HEK293 (cell line): ENCODE measurements at regions not wholly inside any gene's neighbourhood (a gene's known extent, or its start where the extent isn't known, plus 50 kb on each side); places are given as distances from the start of the nearest gene placed in this dataset.

Experiments
- CTCF ChIA-PET: fragments of 350-600 bp; formaldehyde crosslinking; extraction: SDS; loops from one replicate; lab custom pipeline; 2021; ENCODE audit warnings: antibody characterized with exemption; lab: Yijun Ruan, JAX
- POLR2A ChIA-PET: fragments of 300-600 bp; formaldehyde crosslinking; extraction: SDS; loops from one replicate; lab custom pipeline; 2020; ENCODE audit warnings: antibody characterized with exemption, inconsistent platforms; lab: Yijun Ruan, JAX
- H3K27ac ChIP-seq: fragments of 200-500 bp; sonication (Bioruptor generic); 2 replicates; pipeline ENCODE4 v1.5.1; 2014; ENCODE audit warnings: low read depth, low read length, control low read depth, inconsistent platforms; ENCODE audit errors: extremely low read depth
- H3K36me3 ChIP-seq, 2 experiments: fragments of 200-500 bp in 1 of 2; sonication (Bioruptor generic) in 1 of 2; 1 replicate in 1 of 2; 2 replicates in 1 of 2; pipeline ENCODE4 v1.5.1; 2014 to 2017; ENCODE audit warnings: inconsistent platforms in 2 of 2, low read length in 2 of 2; ENCODE audit not compliant: control insufficient read depth in 2 of 2, insufficient read depth in 1 of 2
- H3K4me1 ChIP-seq: fragments of 200-500 bp; sonication (Bioruptor generic); 2 replicates; pipeline ENCODE4 v1.5.1; 2014; ENCODE audit warnings: mild to moderate bottlenecking, low read length, inconsistent platforms; ENCODE audit not compliant: control insufficient read depth, insufficient read depth
- H3K4me3 ChIP-seq: 2 replicates; pipeline ENCODE4 v1.5.1; 2011; ENCODE audit warnings: low read depth, mild to moderate bottlenecking, control low read depth, low read length, moderate library complexity
- H3K9me3 ChIP-seq: fragments of 200-500 bp; sonication (Bioruptor generic); 2 replicates; pipeline ENCODE4 v1.5.1; 2014; ENCODE audit warnings: low read depth, low read length, inconsistent platforms; ENCODE audit not compliant: control insufficient read depth, insufficient read depth
- BCL11B ChIP-seq: fragments of 450-650 bp; formaldehyde crosslinking; IDR thresholded peaks from 2 replicates; pipeline ENCODE4 v1.5.1; 2016; ENCODE audit warnings: low read depth, missing biosample characterization, missing genetic modification characterization
- FEZF1 ChIP-seq: fragments of 450-650 bp; formaldehyde crosslinking; IDR thresholded peaks from 2 replicates; pipeline ENCODE4 v1.5.1; 2016; ENCODE audit warnings: missing biosample characterization, missing genetic modification characterization
- GLI2 ChIP-seq: fragments of 450-650 bp; formaldehyde crosslinking; IDR thresholded peaks from 2 replicates; pipeline ENCODE4; 2017; ENCODE audit warnings: missing biosample characterization, missing genetic modification characterization, low read depth, borderline replicate concordance
- IKZF3 ChIP-seq: fragments of 450-650 bp; IDR thresholded peaks from 2 replicates; pipeline ENCODE4 v1.5.0; 2018; ENCODE audit warnings: missing biosample characterization, mild to moderate bottlenecking, missing genetic modification characterization, moderate library complexity
- SCRT1 ChIP-seq: fragments of 450-650 bp; formaldehyde crosslinking; IDR thresholded peaks from 2 replicates; pipeline ENCODE4 v1.5.1; 2016; ENCODE audit warnings: missing biosample characterization, missing genetic modification characterization, borderline replicate concordance
- YY1 ChIP-seq: fragments of 450-650 bp; formaldehyde crosslinking; IDR thresholded peaks from 2 replicates; pipeline ENCODE4 v1.5.1; 2018; ENCODE audit warnings: missing biosample characterization, missing genetic modification characterization
- ZBTB7A ChIP-seq: fragments of 450-650 bp; formaldehyde crosslinking; IDR thresholded peaks from 2 replicates; pipeline ENCODE4 v1.5.1; 2016; ENCODE audit warnings: low read depth, missing biosample characterization, missing genetic modification characterization
- ZFHX2 ChIP-seq: fragments of 450-650 bp; formaldehyde crosslinking; conservative IDR thresholded peaks from 2 replicates; pipeline ENCODE4 v1.5.1; 2016; ENCODE audit warnings: missing biosample characterization, missing genetic modification characterization
- ZNF121 ChIP-seq: fragments of 450-650 bp; formaldehyde crosslinking; IDR thresholded peaks from 2 replicates; pipeline ENCODE4 v1.5.1; 2016; ENCODE audit warnings: missing biosample characterization, missing genetic modification characterization
- ZNF133 ChIP-seq: fragments of 450-650 bp; formaldehyde crosslinking; IDR thresholded peaks from 2 replicates; pipeline ENCODE4 v1.5.1; 2016; ENCODE audit warnings: missing biosample characterization, missing genetic modification characterization
- ZNF2 ChIP-seq: fragments of 450-650 bp; formaldehyde crosslinking; IDR thresholded peaks from 2 replicates; pipeline ENCODE4 v1.5.1; 2016; ENCODE audit warnings: missing biosample characterization, missing genetic modification characterization
- ZNF354C ChIP-seq: fragments of 450-650 bp; formaldehyde crosslinking; IDR thresholded peaks from 2 replicates; pipeline ENCODE4 v1.5.1; 2016; ENCODE audit warnings: missing biosample characterization, missing genetic modification characterization, low read depth, borderline replicate concordance
- ZNF391 ChIP-seq: fragments of 450-650 bp; formaldehyde crosslinking; IDR thresholded peaks from 2 replicates; pipeline ENCODE4 v1.5.1; 2016; ENCODE audit warnings: low read depth, missing biosample characterization, missing genetic modification characterization, borderline replicate concordance
- ZNF416 ChIP-seq: fragments of 450-650 bp; formaldehyde crosslinking; IDR thresholded peaks from 2 replicates; pipeline ENCODE4 v1.5.1; 2016; ENCODE audit warnings: missing biosample characterization, missing genetic modification characterization
- ZNF555 ChIP-seq: fragments of 450-650 bp; formaldehyde crosslinking; conservative IDR thresholded peaks from 2 replicates; pipeline ENCODE4 v1.5.1; 2017; ENCODE audit warnings: missing biosample characterization, mild to moderate bottlenecking, missing genetic modification characterization, inconsistent platforms
- ZNF596 ChIP-seq: fragments of 450-650 bp; IDR thresholded peaks from 2 replicates; pipeline ENCODE4 v1.5.0; 2018; ENCODE audit warnings: missing biosample characterization, mild to moderate bottlenecking, missing genetic modification characterization, moderate library complexity
- ZNF600 ChIP-seq: fragments of 450-650 bp; formaldehyde crosslinking; IDR thresholded peaks from 2 replicates; pipeline ENCODE4 v1.5.1; 2016; ENCODE audit warnings: missing biosample characterization, missing genetic modification characterization
- ZNF670 ChIP-seq: fragments of 450-650 bp; formaldehyde crosslinking; IDR thresholded peaks from 2 replicates; pipeline ENCODE4 v1.5.1; 2016; ENCODE audit warnings: missing biosample characterization, missing genetic modification characterization, low read depth
- ZNF707 ChIP-seq: fragments of 450-650 bp; formaldehyde crosslinking; IDR thresholded peaks from 2 replicates; pipeline ENCODE4 v1.5.1; 2016; ENCODE audit warnings: missing biosample characterization, missing genetic modification characterization
- ZSCAN30 ChIP-seq: fragments of 450-650 bp; IDR thresholded peaks from 2 replicates; pipeline ENCODE4 v1.5.1; 2018; ENCODE audit warnings: missing biosample characterization, mild to moderate bottlenecking, missing genetic modification characterization, moderate library complexity
- TF ChIP-seq, protein P1 (sequence below): fragments of 450-650 bp; formaldehyde crosslinking; IDR thresholded peaks from 2 replicates; pipeline ENCODE4 v1.5.1; 2016; ENCODE audit warnings: missing biosample characterization, missing genetic modification characterization
- TF ChIP-seq, protein P2 (sequence below): fragments of 450-650 bp; formaldehyde crosslinking; IDR thresholded peaks from 2 replicates; pipeline ENCODE4 v1.5.1; 2017; ENCODE audit warnings: missing biosample characterization, mild to moderate bottlenecking, missing genetic modification characterization, moderate library complexity
- TF ChIP-seq, protein P3 (sequence below): fragments of 450-650 bp; formaldehyde crosslinking; IDR thresholded peaks from 2 replicates; pipeline ENCODE4 v1.5.1; 2016; ENCODE audit warnings: missing biosample characterization, missing genetic modification characterization, low read depth
- TF ChIP-seq, protein P4 (sequence below): fragments of 450-650 bp; IDR thresholded peaks from 2 replicates; pipeline ENCODE4 v1.5.1; 2018; ENCODE audit warnings: missing biosample characterization, mild to moderate bottlenecking, missing genetic modification characterization
- TF ChIP-seq, protein P5 (sequence below): fragments of 450-650 bp; formaldehyde crosslinking; IDR thresholded peaks from 2 replicates; pipeline ENCODE4 v1.5.0; 2017; ENCODE audit warnings: missing biosample characterization, missing genetic modification characterization, borderline replicate concordance
- TF ChIP-seq, protein P6 (sequence below): fragments of 450-650 bp; formaldehyde crosslinking; IDR thresholded peaks from 2 replicates; pipeline ENCODE4 v1.5.1; 2017; ENCODE audit warnings: missing biosample characterization, missing genetic modification characterization

DNA sequence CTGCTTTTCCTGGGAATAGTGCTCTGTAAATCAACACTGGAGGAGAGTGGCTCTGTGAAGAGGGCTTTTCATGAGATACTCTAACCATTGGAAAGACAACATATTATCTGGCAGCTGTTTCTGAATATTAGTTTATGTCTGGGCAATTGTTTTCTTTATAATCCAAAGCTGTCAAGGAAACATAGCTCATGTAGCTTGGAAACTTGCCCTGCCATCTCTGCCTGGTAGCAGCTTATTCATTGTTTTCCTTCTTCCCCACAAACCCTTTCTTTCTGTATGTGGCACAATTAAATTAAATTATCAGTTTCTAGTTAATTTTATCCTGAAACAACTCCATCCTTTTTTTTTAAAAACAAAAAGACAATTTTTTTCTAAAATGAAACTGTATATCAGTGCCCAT lies 160.0 kb downstream of the EDEM1 start:
- Histone ChIP-seq H3K27ac (no peak overlapping the region), H3K4me1 (no peaks in the 10 kb centered on the region), H3K36me3 (no peaks in the 10 kb centered on the region), H3K4me3 (no peak overlapping the region), H3K9me3 (no peaks in the 10 kb centered on the region)
- ChIA-PET CTCF (no interaction called here), POLR2A (no interaction called here)
- TF ChIP-seq ZNF707 (tag by site-specific recombination) (no peak), FEZF1 (tag by site-specific recombination) (no peak), ZSCAN30 (tag by site-specific recombination) (no peak), ZNF121 (tag by site-specific recombination) (no peak), ZNF670 (tag by site-specific recombination) (no peak), ZNF2 (no peak), IKZF3 (no peak), ZNF416 (tag by site-specific recombination) (no peak), ZNF596 (no peak), ZNF555 (no peak), SCRT1 (tag by site-specific recombination) (no peak), BCL11B (tag by site-specific recombination) (no peak), ZNF600 (tag by site-specific recombination) (no peak)
- TF ChIP-seq, protein P1, sequence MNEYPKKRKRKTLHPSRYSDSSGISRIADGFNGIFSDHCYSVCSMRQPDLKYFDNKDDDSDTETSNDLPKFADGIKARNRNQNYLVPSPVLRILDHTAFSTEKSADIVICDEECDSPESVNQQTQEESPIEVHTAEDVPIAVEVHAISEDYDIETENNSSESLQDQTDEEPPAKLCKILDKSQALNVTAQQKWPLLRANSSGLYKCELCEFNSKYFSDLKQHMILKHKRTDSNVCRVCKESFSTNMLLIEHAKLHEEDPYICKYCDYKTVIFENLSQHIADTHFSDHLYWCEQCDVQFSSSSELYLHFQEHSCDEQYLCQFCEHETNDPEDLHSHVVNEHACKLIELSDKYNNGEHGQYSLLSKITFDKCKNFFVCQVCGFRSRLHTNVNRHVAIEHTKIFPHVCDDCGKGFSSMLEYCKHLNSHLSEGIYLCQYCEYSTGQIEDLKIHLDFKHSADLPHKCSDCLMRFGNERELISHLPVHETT (tag by site-specific recombination), result no peak
- TF ChIP-seq, protein P2, sequence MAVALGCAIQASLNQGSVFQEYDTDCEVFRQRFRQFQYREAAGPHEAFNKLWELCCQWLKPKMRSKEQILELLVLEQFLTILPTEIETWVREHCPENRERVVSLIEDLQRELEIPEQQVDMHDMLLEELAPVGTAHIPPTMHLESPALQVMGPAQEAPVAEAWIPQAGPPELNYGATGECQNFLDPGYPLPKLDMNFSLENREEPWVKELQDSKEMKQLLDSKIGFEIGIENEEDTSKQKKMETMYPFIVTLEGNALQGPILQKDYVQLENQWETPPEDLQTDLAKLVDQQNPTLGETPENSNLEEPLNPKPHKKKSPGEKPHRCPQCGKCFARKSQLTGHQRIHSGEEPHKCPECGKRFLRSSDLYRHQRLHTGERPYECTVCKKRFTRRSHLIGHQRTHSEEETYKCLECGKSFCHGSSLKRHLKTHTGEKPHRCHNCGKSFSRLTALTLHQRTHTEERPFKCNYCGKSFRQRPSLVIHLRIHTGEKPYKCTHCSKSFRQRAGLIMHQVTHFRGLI (tag by site-specific recombination), result no peak

DNA sequence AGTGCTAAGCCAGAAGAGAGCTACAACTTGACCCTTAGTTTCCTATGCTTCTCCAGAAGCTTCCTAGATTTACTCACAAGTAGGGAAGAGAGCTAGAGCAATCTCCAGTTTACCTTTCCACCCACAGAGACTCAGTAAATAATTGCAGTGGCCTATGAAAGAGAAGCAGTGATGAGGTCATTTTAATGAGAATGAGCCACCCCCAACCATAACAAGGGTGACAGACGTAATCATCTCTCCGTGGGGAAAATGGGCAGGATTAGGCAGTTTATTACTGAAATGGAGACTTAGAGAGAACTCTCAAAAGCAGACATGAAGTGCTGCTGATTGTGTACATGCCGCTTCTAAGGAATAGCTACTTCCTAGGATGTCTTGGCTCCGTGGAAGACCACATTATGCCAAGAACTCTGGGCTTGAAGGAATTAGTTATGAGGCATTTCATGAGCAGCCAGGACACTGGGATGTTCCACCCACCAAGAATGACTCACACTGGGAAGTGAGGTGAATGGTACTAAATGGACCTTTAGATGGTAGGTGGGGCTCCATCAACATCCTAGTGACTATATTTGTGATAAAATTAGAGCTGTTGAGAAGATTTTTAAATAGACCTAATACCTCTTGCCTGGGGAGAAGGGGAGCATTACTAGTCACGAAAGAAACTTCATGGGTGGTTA lies 160.9 kb downstream of the EDEM1 start:
- H3K4me3 ChIP-seq, result no peak overlapping the region
- H3K4me1 ChIP-seq, result no peaks in the 10 kb centered on the region
- no peaks in the 10 kb centered on the region for H3K9me3 ChIP-seq
- no peaks in the 10 kb centered on the region for H3K36me3 ChIP-seq
- no peak overlapping the region for H3K27ac ChIP-seq
- CTCF ChIA-PET, result no interaction called here
- POLR2A ChIA-PET, result no interaction called here
- TF ChIP-seq, protein P3, sequence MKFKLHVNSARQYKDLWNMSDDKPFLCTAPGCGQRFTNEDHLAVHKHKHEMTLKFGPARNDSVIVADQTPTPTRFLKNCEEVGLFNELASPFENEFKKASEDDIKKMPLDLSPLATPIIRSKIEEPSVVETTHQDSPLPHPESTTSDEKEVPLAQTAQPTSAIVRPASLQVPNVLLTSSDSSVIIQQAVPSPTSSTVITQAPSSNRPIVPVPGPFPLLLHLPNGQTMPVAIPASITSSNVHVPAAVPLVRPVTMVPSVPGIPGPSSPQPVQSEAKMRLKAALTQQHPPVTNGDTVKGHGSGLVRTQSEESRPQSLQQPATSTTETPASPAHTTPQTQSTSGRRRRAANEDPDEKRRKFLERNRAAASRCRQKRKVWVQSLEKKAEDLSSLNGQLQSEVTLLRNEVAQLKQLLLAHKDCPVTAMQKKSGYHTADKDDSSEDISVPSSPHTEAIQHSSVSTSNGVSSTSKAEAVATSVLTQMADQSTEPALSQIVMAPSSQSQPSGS (tag by site-specific recombination), result peak; percentile 67; the same call in 1 of the 2 replicates
- TF ChIP-seq GLI2 (tag by site-specific recombination) (no peak), ZNF133 (tag by site-specific recombination) (no peak), ZBTB7A (tag by site-specific recombination) (no peak), YY1 (tag by site-specific recombination) (no peak), ZNF391 (no peak), ZNF354C (tag by site-specific recombination) (no peak), ZFHX2 (tag by site-specific recombination) (peak; percentile 56)
- TF ChIP-seq, protein P4, sequence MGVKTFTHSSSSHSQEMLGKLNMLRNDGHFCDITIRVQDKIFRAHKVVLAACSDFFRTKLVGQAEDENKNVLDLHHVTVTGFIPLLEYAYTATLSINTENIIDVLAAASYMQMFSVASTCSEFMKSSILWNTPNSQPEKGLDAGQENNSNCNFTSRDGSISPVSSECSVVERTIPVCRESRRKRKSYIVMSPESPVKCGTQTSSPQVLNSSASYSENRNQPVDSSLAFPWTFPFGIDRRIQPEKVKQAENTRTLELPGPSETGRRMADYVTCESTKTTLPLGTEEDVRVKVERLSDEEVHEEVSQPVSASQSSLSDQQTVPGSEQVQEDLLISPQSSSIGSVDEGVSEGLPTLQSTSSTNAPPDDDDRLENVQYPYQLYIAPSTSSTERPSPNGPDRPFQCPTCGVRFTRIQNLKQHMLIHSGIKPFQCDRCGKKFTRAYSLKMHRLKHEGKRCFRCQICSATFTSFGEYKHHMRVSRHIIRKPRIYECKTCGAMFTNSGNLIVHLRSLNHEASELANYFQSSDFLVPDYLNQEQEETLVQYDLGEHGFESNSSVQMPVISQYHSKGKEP (tag by site-specific recombination), result no peak
- TF ChIP-seq, protein P5, sequence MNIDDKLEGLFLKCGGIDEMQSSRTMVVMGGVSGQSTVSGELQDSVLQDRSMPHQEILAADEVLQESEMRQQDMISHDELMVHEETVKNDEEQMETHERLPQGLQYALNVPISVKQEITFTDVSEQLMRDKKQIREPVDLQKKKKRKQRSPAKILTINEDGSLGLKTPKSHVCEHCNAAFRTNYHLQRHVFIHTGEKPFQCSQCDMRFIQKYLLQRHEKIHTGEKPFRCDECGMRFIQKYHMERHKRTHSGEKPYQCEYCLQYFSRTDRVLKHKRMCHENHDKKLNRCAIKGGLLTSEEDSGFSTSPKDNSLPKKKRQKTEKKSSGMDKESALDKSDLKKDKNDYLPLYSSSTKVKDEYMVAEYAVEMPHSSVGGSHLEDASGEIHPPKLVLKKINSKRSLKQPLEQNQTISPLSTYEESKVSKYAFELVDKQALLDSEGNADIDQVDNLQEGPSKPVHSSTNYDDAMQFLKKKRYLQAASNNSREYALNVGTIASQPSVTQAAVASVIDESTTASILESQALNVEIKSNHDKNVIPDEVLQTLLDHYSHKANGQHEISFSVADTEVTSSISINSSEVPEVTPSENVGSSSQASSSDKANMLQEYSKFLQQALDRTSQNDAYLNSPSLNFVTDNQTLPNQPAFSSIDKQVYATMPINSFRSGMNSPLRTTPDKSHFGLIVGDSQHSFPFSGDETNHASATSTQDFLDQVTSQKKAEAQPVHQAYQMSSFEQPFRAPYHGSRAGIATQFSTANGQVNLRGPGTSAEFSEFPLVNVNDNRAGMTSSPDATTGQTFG (tag by site-specific recombination), result no peak
- TF ChIP-seq, protein P6, sequence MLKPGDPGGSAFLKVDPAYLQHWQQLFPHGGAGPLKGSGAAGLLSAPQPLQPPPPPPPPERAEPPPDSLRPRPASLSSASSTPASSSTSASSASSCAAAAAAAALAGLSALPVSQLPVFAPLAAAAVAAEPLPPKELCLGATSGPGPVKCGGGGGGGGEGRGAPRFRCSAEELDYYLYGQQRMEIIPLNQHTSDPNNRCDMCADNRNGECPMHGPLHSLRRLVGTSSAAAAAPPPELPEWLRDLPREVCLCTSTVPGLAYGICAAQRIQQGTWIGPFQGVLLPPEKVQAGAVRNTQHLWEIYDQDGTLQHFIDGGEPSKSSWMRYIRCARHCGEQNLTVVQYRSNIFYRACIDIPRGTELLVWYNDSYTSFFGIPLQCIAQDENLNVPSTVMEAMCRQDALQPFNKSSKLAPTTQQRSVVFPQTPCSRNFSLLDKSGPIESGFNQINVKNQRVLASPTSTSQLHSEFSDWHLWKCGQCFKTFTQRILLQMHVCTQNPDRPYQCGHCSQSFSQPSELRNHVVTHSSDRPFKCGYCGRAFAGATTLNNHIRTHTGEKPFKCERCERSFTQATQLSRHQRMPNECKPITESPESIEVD (tag by site-specific recombination), result no peak
